ENCODE measurements at regions not wholly inside any gene's neighbourhood (a gene's known extent, or its start where the extent isn't known, plus 50 kb on each side); places are given as distances from the start of the nearest gene placed in this dataset.
A peak's percentile ranks its signal among the peaks of the same experiment; 100 is the strongest.

GRCh38 chr2:8575038-8575833 is 106.6 kb upstream of the ID2 start:
- peak overlapping the region; percentile 35 for H3K4me3 Mint-ChIP-seq
- ChIA-PET CTCF (no interaction called here), POLR2A (interaction anchor here (1.1 to 1.9 kb wide), 3 partner anchors 8 to 31 kb away, joined by 3 to 11 read pairs (median 7); no protein-coding TSS in a partner anchor)
- peaks cover 72% of the 10 kb centered on the region for H3K4me1 Mint-ChIP-seq
- peaks cover 2% of the 10 kb centered on the region for H3K9me3 Mint-ChIP-seq
- no peak for DNase-seq
- TF ChIP-seq, protein P1, sequence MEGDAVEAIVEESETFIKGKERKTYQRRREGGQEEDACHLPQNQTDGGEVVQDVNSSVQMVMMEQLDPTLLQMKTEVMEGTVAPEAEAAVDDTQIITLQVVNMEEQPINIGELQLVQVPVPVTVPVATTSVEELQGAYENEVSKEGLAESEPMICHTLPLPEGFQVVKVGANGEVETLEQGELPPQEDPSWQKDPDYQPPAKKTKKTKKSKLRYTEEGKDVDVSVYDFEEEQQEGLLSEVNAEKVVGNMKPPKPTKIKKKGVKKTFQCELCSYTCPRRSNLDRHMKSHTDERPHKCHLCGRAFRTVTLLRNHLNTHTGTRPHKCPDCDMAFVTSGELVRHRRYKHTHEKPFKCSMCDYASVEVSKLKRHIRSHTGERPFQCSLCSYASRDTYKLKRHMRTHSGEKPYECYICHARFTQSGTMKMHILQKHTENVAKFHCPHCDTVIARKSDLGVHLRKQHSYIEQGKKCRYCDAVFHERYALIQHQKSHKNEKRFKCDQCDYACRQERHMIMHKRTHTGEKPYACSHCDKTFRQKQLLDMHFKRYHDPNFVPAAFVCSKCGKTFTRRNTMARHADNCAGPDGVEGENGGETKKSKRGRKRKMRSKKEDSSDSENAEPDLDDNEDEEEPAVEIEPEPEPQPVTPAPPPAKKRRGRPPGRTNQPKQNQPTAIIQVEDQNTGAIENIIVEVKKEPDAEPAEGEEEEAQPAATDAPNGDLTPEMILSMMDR (IDR thresholded peaks at IDR 0.05) = no peak
- H3K36me3 Mint-ChIP-seq (ENCODE audit: low read depth) = no peaks in the 10 kb centered on the region
- H3K27me3 Mint-ChIP-seq = peaks cover 46% of the 10 kb centered on the region
- no peak for ATAC-seq (ENCODE audit: low read depth)
- intact Hi-C loops (cut with micrococcal nuclease) = loop anchor here (2.0 kb wide), 1 partner anchor 30 kb away; no protein-coding TSS in a partner anchor
- peak overlapping the region; percentile 24 for H3K27ac Mint-ChIP-seq

DNA sequence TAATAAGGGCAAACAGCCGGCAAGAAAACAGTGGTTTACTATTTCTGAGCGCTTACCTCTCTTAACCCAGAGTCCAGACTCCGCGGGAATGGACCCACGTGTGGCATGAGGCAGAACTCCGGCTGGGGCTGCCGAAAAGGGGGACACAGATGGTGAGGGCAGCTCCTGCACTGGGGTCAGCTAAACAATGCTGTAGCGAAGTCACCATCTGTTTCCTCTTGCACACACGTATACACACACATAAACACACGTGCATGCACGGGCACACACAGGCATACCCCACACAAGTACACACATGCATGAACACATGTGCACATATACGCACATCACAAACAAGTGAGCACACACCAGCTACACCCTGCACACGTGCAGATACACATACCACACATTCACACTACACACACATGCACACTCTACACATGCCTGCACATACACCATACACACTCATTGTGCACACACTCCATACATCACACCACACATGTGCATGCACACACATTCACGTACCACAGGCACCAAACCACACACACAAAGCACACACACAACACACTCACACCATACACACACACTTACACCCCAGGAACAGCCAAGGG is 105.9 kb upstream of the ID2 start:
- Mint-ChIP-seq H3K4me1 (peaks cover 77% of the 10 kb centered on the region), H3K4me3 (no peak overlapping the region), H3K9me3 (peaks cover 2% of the 10 kb centered on the region), H3K36me3 (ENCODE audit: low read depth) (no peaks in the 10 kb centered on the region), H3K27ac (no peak overlapping the region), H3K27me3 (peaks cover 43% of the 10 kb centered on the region)
- ATAC-seq (ENCODE audit: low read depth) (no peak), DNase-seq (no peak)
- TF ChIP-seq, protein P1 (IDR thresholded peaks at IDR 0.05) = no peak
- POLR2A ChIA-PET = interaction anchor here (1.9 kb wide), 1 partner anchor 32 kb away, joined by 11 read pairs; no protein-coding TSS in a partner anchor
- intact Hi-C loops (cut with micrococcal nuclease) = loop anchor here (1.0 to 2.0 kb wide), 2 partner anchors 24 to 31 kb away; no protein-coding TSS in a partner anchor
- CTCF ChIA-PET = no interaction called here

DNA sequence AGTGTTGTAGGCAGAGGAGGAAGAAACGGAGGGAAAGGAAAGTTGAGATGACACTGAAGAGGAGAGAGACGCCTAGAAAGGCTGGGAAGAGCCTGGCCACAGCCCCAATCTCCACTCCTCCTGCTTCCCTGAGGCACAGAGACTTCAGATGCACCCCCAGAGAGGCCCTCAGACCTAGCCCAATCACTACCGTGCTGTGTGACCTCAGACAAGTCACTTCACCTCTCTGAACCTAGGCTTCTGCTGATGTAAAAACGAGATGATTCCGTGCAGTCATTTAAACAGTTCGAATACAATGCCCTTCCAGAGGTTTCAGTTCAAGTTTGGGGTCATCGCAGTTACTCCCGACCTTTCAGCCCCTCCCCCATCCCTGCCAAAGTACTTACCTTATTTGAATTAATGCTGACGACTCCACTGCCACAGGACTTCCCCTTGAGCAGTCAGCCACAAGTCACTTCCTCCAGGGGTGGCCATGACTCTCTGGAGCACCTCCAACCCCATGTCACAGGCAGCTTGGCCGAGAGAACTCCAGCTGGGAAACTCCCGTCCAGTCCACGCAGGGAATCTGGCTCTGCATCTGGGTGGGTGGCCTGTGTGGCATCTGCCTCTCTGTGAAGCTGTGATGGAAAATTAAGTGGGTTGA is 105.2 kb upstream of the ID2 start:
- POLR2A ChIA-PET = interaction anchor here (1.2 kb wide), 1 partner anchor 33 kb away, joined by 4 read pairs; no protein-coding TSS in a partner anchor
- peak overlapping the region; percentile 59 for H3K27ac Mint-ChIP-seq
- H3K4me3 Mint-ChIP-seq = peak overlapping the region; percentile 44
- ATAC-seq (ENCODE audit: low read depth) = peak; percentile 55
- TF ChIP-seq, protein P1 (IDR thresholded peaks at IDR 0.05) = no peak
- intact Hi-C loops (cut with micrococcal nuclease) = loop anchor here (1.0 kb wide), 1 partner anchor 24 kb away; no protein-coding TSS in a partner anchor
- CTCF ChIA-PET = no interaction called here
- no peak for DNase-seq
- peaks cover 36% of the 10 kb centered on the region for H3K27me3 Mint-ChIP-seq
- no peaks in the 10 kb centered on the region for H3K36me3 Mint-ChIP-seq (ENCODE audit: low read depth)
- peaks cover 2% of the 10 kb centered on the region for H3K9me3 Mint-ChIP-seq
- peaks cover 74% of the 10 kb centered on the region for H3K4me1 Mint-ChIP-seq

DNA sequence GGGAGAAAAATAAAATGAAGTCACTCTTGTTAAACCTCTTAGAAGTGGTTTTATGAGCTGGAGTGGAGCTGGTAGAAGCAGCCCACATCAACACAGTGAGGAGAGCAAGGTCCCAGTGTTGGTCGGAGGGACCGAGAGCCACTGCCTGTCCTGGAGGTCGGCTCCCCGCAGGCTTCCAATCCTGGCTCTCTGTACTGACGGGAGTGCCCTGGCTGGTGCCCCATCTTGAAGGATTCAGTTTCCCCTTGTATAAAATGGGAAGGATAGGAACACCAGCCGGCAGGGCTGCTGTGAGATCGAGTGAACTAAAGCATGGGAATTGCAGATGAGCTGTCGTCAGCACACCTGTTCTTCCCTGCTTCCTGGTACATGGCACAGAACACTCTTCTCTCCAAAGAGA is 104.3 kb upstream of the ID2 start:
- CTCF ChIA-PET = no interaction called here
- POLR2A ChIA-PET = interaction anchor here (1.2 kb wide), 1 partner anchor 34 kb away, joined by 4 read pairs; no protein-coding TSS in a partner anchor
- no peak for ATAC-seq (ENCODE audit: low read depth)
- Mint-ChIP-seq H3K4me3 (no peak overlapping the region), H3K27me3 (peaks cover 30% of the 10 kb centered on the region), H3K36me3 (ENCODE audit: low read depth) (no peaks in the 10 kb centered on the region), H3K4me1 (peaks cover 72% of the 10 kb centered on the region), H3K9me3 (peaks cover 2% of the 10 kb centered on the region), H3K27ac (no peak overlapping the region)
- intact Hi-C loops (cut with micrococcal nuclease) = no loop called here
- TF ChIP-seq, protein P1 (IDR thresholded peaks at IDR 0.05) = no peak
- DNase-seq = no peak

Measured in activated B cell treated with CpG ODN at 0.5 μM for 24 hours (primary cell).